ENCODE measurements at regions not wholly inside any gene's neighbourhood (a gene's known extent, or its start where the extent isn't known, plus 50 kb on each side); places are given as distances from the start of the nearest gene placed in this dataset.

- no peak for TF ChIP-seq CTCF (IDR thresholded peaks at IDR 0.05; ENCODE audit: control extremely low read depth, extremely low read depth, low read depth, missing control alignments)
- POLR2A ChIA-PET = no interaction called here
- DNase-seq (ENCODE audit: extremely low spot score) = no peak
- CTCF ChIA-PET = interaction anchor here (1.4 kb wide), 1 partner anchor 11 kb away, joined by 3 read pairs; no protein-coding TSS in a partner anchor
These were observed 311.7 kb downstream of the TBC1D4 start for GRCh38 chr13:75170311-75170710.

DNA sequence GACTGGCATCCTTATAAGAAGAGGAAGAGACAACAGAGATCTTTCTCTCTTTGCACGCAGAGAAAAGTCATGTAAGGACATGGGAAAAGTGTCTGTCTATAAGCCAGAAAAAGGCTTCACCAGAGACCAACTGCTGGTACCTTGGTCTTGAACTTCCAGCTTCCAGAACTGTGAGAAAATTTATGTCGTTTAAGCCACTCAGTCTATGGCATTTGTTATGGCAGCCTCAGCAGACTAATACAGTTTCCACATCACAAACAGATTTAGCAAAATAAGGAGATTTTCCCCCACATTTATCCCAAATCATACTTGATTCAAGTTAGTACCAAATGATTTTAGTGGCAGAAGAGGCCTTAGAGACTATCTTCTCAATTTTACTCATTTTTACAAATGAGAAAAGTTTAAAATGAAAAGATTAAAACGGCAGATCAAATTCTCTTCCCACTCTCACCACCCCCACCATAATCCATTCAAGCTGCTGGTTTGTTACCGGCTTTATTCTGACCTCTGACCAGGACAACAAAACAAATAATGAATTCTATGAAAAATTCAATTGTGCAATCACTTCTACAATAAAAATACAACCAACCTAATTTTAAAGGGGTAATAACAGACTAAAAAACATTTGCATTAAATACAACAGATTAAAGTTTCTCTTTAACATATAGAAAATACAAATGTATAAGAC is 316.3 kb downstream of the TBC1D4 start:
- ChIA-PET POLR2A (no interaction called here), CTCF (interaction anchor here (1.6 kb wide), 1 partner anchor 11 kb away, joined by 3 read pairs; no protein-coding TSS in a partner anchor)
- no peak for TF ChIP-seq CTCF (IDR thresholded peaks at IDR 0.05; ENCODE audit: control extremely low read depth, extremely low read depth, low read depth, missing control alignments)
- no peak for DNase-seq (ENCODE audit: extremely low spot score)

DNA sequence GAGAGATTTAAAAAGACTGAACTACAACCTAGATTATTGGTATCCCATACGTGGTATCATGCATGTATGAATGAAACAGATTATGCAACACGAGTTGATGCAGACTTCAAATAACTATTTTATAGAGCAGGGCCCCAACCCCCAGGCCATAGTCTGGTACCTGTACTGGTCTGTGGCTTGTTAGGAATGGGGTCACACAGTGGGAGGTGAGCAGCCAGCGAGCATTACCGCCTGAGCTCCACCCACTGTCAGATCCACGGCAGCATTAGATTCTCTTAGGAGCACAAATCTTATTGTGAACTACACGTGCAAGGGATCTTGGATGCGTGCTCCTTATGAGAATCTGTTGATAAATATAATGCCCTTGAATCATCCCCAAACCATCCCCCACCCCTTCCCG is 320.2 kb downstream of the TBC1D4 start:
- no peak for TF ChIP-seq CTCF (IDR thresholded peaks at IDR 0.05; ENCODE audit: control extremely low read depth, extremely low read depth, low read depth, missing control alignments)
- ChIA-PET CTCF (no interaction called here), POLR2A (no interaction called here)
- no peak for DNase-seq (ENCODE audit: extremely low spot score)

- DNase-seq (ENCODE audit: extremely low spot score) = no peak
- ChIA-PET CTCF (no interaction called here), POLR2A (no interaction called here)
- no peak for TF ChIP-seq CTCF (IDR thresholded peaks at IDR 0.05; ENCODE audit: control extremely low read depth, extremely low read depth, low read depth, missing control alignments)
These were observed 321.0 kb downstream of the TBC1D4 start for GRCh38 chr13:75160984-75161383.

DNA sequence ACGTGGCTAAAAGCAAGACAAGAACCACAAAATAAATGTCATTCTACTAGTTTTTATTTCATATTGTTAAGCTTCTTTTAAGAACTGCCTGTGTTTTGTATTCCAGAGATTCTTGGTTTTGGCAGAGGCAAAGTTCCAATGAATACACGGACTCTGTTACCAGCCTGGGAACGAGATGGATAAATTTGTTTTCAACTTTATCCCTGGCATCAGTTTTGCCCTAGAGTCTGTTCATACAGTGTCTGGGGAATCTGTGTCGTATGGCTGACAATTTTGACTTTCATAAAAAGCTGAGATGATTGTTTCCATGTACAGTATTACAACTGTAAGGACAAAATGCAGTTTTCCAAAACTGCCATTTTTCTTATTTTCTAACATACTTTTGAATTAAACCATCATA is 327.6 kb downstream of the TBC1D4 start:
- ChIA-PET CTCF (interaction anchor here (1.3 kb wide), 1 partner anchor 10 kb away, joined by 7 read pairs; no protein-coding TSS in a partner anchor), POLR2A (interaction anchor here (0.7 kb wide), 1 partner anchor 740 kb away, joined by 3 read pairs; no protein-coding TSS in a partner anchor)
- DNase-seq (ENCODE audit: extremely low spot score) = no peak
- TF ChIP-seq CTCF (IDR thresholded peaks at IDR 0.05; ENCODE audit: control extremely low read depth, extremely low read depth, low read depth, missing control alignments) = no peak

DNA sequence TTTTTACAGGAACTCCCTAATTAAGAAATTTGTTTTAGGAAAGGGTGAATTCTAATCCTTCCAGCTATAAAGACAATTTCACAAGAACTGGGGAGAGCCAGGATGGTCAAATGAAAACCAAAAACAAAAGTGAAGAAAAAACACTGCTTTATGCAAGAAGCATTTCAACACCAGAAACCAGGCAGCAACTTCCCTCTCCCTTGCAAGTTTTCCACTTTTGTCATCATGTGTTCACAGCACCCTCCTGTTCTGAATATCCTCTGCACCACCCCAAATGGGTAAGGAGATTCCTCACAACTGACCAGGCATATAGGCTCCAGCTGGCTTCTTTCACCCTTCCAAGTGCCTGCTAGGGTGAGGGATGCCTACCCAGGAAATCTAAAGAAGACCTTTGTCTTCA is 328.1 kb downstream of the TBC1D4 start:
- CTCF ChIA-PET = interaction anchor here (0.9 to 1.3 kb wide), 2 partner anchors 9 to 56 kb away, joined by 3 to 7 read pairs; no protein-coding TSS in a partner anchor
- DNase-seq (ENCODE audit: extremely low spot score) = no peak
- no peak for TF ChIP-seq CTCF (IDR thresholded peaks at IDR 0.05; ENCODE audit: control extremely low read depth, extremely low read depth, low read depth, missing control alignments)
- POLR2A ChIA-PET = no interaction called here

All from GM10248 (cell line).